GM06990 (cell line): ENCODE measurements at regions not wholly inside any gene's neighbourhood (a gene's known extent, or its start where the extent isn't known, plus 50 kb on each side); places are given as distances from the start of the nearest gene placed in this dataset.

ENCODE experiments used
- DNase-seq: peaks from one replicate; pipeline ENCODE4 v3.0.0-alpha.2; 2011; ENCODE audit not compliant: insufficient read length; ENCODE audit errors: extremely low read depth
- H3K27me3 ChIP-seq: replicated peaks from 2 replicates; pipeline ENCODE4 v1.6.0; 2011; ENCODE audit warnings: low read length; ENCODE audit not compliant: control insufficient read depth, insufficient read depth
- H3K36me3 ChIP-seq: 2 replicates; pipeline ENCODE4 v1.5.1; 2011; ENCODE audit warnings: low read length; ENCODE audit not compliant: control insufficient read depth, insufficient read depth
- H3K4me3 ChIP-seq: replicated peaks from 2 replicates; pipeline ENCODE4 v1.5.1; 2011; ENCODE audit warnings: low read depth, mild to moderate bottlenecking, control low read depth, low read length
- CTCF ChIP-seq: IDR thresholded peaks from 2 replicates; pipeline ENCODE4 v1.5.1; 2011; ENCODE audit warnings: low read length, control low read depth, mild to moderate bottlenecking, inconsistent platforms; ENCODE audit not compliant: insufficient read depth, poor library complexity, severe bottlenecking

GRCh38 chr20:24766826-24767622 lies 182.0 kb upstream of the CST7 start:
- TF ChIP-seq CTCF, result no peak
- Histone ChIP-seq H3K4me3 (no peak overlapping the region), H3K36me3 (no peaks in the 10 kb centered on the region), H3K27me3 (no peaks in the 10 kb centered on the region)
- DNase-seq, result no peak

GRCh38 chr20:24767623-24768100 lies 181.4 kb upstream of the CST7 start:
- Histone ChIP-seq H3K27me3 (no peaks in the 10 kb centered on the region), H3K36me3 (no peaks in the 10 kb centered on the region), H3K4me3 (no peak overlapping the region)
- DNase-seq, result no peak
- no peak for TF ChIP-seq CTCF

- Histone ChIP-seq H3K36me3 (no peaks in the 10 kb centered on the region), H3K27me3 (no peaks in the 10 kb centered on the region), H3K4me3 (no peak overlapping the region)
- no peak for TF ChIP-seq CTCF
- DNase-seq, result no peak
These were observed 180.8 kb upstream of the CST7 start for GRCh38 chr20:24768201-24768636.

- H3K4me3 ChIP-seq, result no peak overlapping the region
- no peak for DNase-seq
- H3K36me3 ChIP-seq, result no peaks in the 10 kb centered on the region
- no peaks in the 10 kb centered on the region for H3K27me3 ChIP-seq
- TF ChIP-seq CTCF, result no peak
These were observed 180.1 kb upstream of the CST7 start for GRCh38 chr20:24768713-24769601.

GRCh38 chr20:24769878-24770627 lies 179.0 kb upstream of the CST7 start:
- H3K4me3 ChIP-seq, result no peak overlapping the region
- no peak for TF ChIP-seq CTCF
- H3K36me3 ChIP-seq, result no peaks in the 10 kb centered on the region
- no peaks in the 10 kb centered on the region for H3K27me3 ChIP-seq
- DNase-seq, result no peak
